Occipital lobe (tissue), 1 donor: ENCODE measurements at regions not wholly inside any gene's neighbourhood (a gene's known extent, or its start where the extent isn't known, plus 50 kb on each side); places are given as distances from the start of the nearest gene placed in this dataset.

Source experiments
- DNase-seq: peaks from one replicate; lab custom pipeline; 2025; lab: John Stamatoyannopoulos, UW

DNA sequence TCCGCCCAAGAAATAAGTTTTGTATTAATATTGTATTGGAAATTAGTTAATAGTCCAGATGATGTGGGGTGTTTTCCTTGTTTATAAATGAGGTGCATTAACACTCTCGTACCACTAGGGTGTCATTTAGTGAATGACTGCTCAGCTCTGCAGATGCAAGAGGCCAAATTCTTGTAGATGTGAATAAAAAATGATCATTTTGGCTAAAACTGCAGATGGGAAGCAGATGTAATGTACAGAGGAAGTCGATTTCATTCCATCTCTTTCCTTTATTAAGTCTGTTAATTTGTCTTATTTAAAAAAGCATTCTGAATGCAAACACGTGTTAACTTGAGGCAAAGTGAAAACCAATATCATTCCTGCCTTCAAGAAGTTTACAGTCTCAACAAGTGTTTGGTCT is 108.1 kb downstream of the DHX15 start:
- DNase-seq, result no peak

GRCh38 chr4:24475756-24476155 is 108.6 kb downstream of the DHX15 start:
- DNase-seq, result no peak

GRCh38 chr4:24473309-24473721 is 111.0 kb downstream of the DHX15 start:
- DNase-seq, result peak; percentile 43

- DNase-seq, result peak; percentile 75
Measured at GRCh38 chr4:24472514-24473308, 111.6 kb downstream of the DHX15 start.

DNA sequence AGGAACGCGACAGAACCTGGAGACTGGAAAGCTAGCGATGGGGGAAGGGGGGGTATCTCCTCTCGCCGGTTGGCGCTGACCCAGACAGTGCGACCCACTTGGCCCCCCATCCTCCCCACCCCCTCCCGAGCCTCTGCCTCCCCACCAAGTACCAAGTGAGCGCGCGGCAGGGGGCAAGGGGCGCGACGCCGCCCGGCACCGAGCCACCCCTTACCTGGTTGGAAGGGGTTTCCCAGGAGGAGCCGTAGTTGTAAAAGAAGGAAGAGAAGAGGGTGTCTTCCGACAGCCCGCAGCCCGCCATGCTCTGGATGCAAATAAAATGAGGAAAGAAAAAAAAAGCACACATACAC is 112.2 kb downstream of the DHX15 start:
- DNase-seq, result no peak

DNA sequence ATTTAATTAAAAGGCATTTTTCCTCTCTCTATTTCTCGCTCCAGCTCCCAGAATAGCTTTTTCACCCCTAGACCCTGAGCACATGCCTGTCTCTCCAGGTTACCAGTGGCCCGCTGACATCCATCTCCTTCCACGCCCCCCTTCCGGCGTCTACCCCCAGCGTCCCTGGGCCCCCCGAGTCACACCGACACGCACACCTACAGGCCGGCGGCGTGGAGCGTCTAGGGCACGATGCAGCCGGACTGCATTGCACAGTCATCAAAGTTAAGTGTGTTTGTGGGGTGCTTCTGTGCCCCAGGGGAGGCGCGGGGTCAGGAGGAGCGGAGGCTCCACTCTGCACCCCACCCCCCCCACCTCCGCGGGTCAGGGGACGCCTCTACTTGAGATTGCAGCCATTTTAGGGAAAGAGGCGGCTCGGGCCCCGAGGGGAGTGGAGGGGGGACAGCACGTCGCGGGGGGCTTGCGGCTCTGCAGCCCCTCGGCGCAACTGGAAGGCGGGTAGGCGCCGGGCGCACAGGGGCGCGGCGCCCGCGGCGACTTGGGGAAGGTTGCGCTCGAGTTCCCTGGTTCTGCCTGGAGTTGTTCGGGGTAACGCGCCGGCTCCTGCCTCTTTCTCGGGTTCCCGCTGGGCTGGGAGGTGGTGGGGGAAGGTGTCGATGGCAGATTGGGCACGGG is 112.7 kb downstream of the DHX15 start:
- peak; percentile 14 for DNase-seq

GRCh38 chr4:24470666-24471485 is 113.5 kb downstream of the DHX15 start:
- peak; percentile 36 for DNase-seq

DNA sequence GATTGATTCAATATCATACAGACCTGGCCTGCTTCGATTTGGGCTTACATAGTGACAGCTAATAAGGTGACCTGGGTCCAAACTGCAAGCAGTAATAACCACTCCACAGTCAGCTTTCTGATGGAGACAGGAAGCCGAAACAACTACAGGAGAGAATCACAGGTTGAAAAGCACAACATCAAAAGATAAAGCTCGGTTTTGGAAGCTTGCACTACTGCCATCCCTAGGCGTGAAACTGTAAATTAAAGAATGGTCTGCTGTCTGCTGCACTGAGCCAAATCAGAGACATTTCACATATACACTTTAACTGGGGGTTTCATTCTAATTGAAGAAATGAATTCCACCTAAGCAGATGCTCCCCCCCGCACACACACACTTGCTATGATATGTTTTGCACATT is 116.3 kb downstream of the DHX15 start:
- no peak for DNase-seq

DNA sequence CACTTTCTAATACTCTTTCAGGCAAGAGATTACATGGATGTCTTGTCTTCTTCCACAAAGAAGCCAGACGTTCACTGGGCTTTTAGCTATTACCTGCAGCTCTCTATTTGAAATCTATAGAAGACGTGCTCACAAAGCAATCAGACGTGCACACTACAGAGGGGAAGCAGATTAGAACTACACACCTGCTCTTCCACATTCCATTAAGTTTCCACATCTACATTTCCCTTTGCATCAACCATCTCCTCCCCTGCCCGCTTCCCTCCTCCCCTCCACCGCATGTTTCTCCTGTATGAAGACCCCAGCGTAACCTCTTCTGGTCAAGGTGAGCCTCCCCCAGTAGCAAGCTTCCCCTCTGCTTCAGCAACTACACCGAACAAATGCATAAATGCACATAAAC is 119.8 kb downstream of the DHX15 start:
- DNase-seq, result no peak

- DNase-seq, result no peak
Measured at GRCh38 chr4:24456431-24456830, 127.9 kb downstream of the DHX15 start.

GRCh38 chr4:24453951-24454350 is 130.4 kb downstream of the DHX15 start:
- DNase-seq, result no peak

DNA sequence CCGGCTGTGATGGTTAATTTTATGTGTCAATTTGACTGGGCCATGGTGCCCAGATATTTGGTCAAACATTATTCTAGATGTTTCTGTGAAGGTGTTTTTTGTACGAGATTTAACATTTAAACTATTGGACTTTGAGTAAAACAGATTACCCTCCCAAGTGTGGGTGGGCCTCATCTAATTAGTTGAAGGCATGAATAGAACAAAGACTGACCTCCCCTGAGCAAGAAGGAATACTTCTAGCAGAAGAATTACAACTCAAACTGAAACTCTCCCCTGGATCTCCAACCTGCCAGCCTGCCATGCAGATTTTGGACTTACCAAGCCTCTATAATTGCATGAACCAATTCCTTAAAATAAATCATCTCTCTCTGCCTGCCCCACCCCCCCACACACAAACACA is 132.5 kb downstream of the DHX15 start:
- DNase-seq, result no peak

DNA sequence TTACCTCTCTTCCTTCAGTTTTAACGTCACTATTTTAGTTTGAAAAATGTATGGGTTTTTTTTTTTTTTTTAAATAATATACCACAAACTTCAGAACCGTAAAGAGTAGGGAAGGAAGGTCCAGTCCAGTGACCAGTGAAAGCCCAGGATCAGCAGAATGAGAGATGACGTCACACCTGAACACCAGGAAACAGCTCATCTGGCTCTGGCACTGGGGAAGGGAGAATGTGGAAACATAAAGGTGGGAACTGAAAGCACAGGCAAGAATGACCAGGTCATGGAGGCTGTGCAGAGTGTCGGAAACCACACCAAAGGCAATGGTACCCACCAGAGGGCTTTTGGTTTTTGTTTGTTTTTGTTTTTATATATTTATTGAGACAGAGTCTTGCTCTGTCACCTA is 141.2 kb downstream of the DHX15 start:
- DNase-seq, result no peak

- no peak for DNase-seq
Measured at GRCh38 chr4:24440765-24441164, 143.6 kb downstream of the DHX15 start.

GRCh38 chr4:24434241-24434640 is 150.1 kb downstream of the DHX15 start:
- no peak for DNase-seq

- no peak for DNase-seq
Measured at GRCh38 chr4:24433515-24434214, 150.7 kb downstream of the DHX15 start.

GRCh38 chr4:24428850-24429249 is 155.5 kb downstream of the DHX15 start:
- no peak for DNase-seq

GRCh38 chr4:24426557-24426956 is 157.8 kb downstream of the DHX15 start:
- no peak for DNase-seq

- DNase-seq, result no peak
Measured at GRCh38 chr4:24425863-24426262, 158.5 kb downstream of the DHX15 start.

- DNase-seq, result no peak
Measured at GRCh38 chr4:24423670-24424069, 160.7 kb downstream of the DHX15 start.

GRCh38 chr4:24422644-24423043 is 161.7 kb downstream of the DHX15 start:
- no peak for DNase-seq
